GM23248 (cell line): ENCODE measurements at regions not wholly inside any gene's neighbourhood (a gene's known extent, or its start where the extent isn't known, plus 50 kb on each side); places are given as distances from the start of the nearest gene placed in this dataset.

Experiments
- DNase-seq: peaks from one replicate; pipeline ENCODE4 v3.0.0-alpha.2; 2015
- H2AFZ ChIP-seq: fragments of 200-600 bp; sonication (generic); 2 replicates; pipeline ENCODE4 v1.6.1; 2016; ENCODE audit warnings: antibody characterized with exemption
- H3F3A ChIP-seq: fragments of 200-600 bp; sonication (generic); 2 replicates; pipeline ENCODE4 v1.6.1; 2016; ENCODE audit warnings: mild to moderate bottlenecking, antibody characterized with exemption, mixed run types; ENCODE audit not compliant: insufficient read depth
- H3K27ac ChIP-seq: fragments of 200-600 bp; sonication (generic); 2 replicates; pipeline ENCODE4 v1.5.1; 2016; ENCODE audit warnings: mild to moderate bottlenecking
- H3K27me3 ChIP-seq: fragments of 200-600 bp; sonication (generic); replicated peaks from 2 replicates; pipeline ENCODE4 v1.6.1; 2016; ENCODE audit warnings: mild to moderate bottlenecking; ENCODE audit not compliant: insufficient read depth
- H3K36me3 ChIP-seq: fragments of 200-600 bp; sonication (generic); 2 replicates; pipeline ENCODE4 v1.6.1; 2016; ENCODE audit warnings: low read depth, mild to moderate bottlenecking
- H3K4me1 ChIP-seq: fragments of 200-600 bp; sonication (generic); 2 replicates; pipeline ENCODE4 v1.6.1; 2016; ENCODE audit warnings: mild to moderate bottlenecking; ENCODE audit not compliant: insufficient read depth
- H3K4me2 ChIP-seq: fragments of 200-600 bp; sonication (generic); one replicate; pipeline ENCODE4 v1.6.1; 2016; ENCODE audit warnings: mild to moderate bottlenecking; ENCODE audit not compliant: unreplicated experiment
- H3K4me3 ChIP-seq: fragments of 200-600 bp; sonication (generic); 2 replicates; pipeline ENCODE4 v1.5.1; 2016; ENCODE audit warnings: mild to moderate bottlenecking
- H3K79me2 ChIP-seq: fragments of 200-600 bp; sonication (generic); 2 replicates; pipeline ENCODE4 v1.6.1; 2016; ENCODE audit warnings: mild to moderate bottlenecking; ENCODE audit not compliant: insufficient read depth
- H3K9ac ChIP-seq: fragments of 200-600 bp; sonication (generic); 2 replicates; pipeline ENCODE4 v1.6.1; 2016; ENCODE audit warnings: mild to moderate bottlenecking
- H3K9me2 ChIP-seq: fragments of 200-600 bp; sonication (generic); 2 replicates; pipeline ENCODE4 v1.6.1; 2016; ENCODE audit warnings: mixed run types, mild to moderate bottlenecking, moderate library complexity; ENCODE audit not compliant: insufficient read depth
- H3K9me3 ChIP-seq: fragments of 200-600 bp; sonication (generic); one replicate; pipeline ENCODE4 v1.6.1; 2017; ENCODE audit warnings: low read depth
- H4K20me1 ChIP-seq: fragments of 200-600 bp; sonication (generic); 2 replicates; pipeline ENCODE4 v1.6.0; 2016; ENCODE audit not compliant: insufficient read depth
- EZH2 ChIP-seq: fragments of 200-600 bp; sonication (generic); IDR thresholded peaks from 2 replicates; pipeline ENCODE4 v1.6.1; 2018; ENCODE audit warnings: antibody characterized with exemption, mild to moderate bottlenecking; ENCODE audit not compliant: insufficient read depth, poor library complexity, severe bottlenecking
- EZH2phosphoT487 ChIP-seq: fragments of 200-600 bp; sonication (generic); IDR thresholded peaks from 2 replicates; pipeline ENCODE4 v1.6.1; 2018; ENCODE audit warnings: antibody characterized with exemption, moderate library complexity, mild to moderate bottlenecking, low read depth; ENCODE audit not compliant: insufficient read depth
- WGBS, 2 experiments: methylation state at CpG; one replicate each; pipeline ENCODE4 v1.1.6; 2015 to 2017; ENCODE audit warnings: low lambda C conversion rate in 2 of 2, low coverage in 1 of 2; ENCODE audit errors: missing lambda C conversion rate in 2 of 2; 5-methylcytosine and 5-hydroxymethylcytosine counted together
- in situ Hi-C: fragments of 300-500 bp; cut with MboI; formaldehyde crosslinking; loops from 2 replicates; pipeline ENCODE4 v1.15.0; 2020

DNA sequence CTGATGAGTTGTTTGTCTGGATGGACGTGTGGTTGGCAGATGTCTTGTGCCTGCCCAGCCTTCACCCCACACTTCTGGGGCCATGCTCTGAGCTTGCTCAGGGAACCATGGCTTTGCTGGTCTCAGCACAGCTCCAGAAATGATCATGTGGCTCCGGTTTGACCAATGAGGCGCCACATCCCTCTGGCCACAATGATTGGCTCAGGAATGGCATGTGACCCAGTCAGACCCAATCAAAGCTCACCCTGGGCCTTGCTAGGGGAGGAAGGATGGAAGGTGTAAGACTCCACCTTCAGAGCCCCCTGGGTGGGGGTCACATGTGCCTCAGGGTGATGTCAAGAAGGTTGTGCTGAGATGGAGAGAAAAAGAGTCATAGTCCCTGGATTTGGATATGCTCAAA is 281.6 kb upstream of the SULF2 start:
- no peaks in the 10 kb centered on the region for H3K9me3 ChIP-seq
- H3K4me2 ChIP-seq, result no peak overlapping the region
- H3K79me2 ChIP-seq, result no peaks in the 10 kb centered on the region
- 82% methylated on average over 3 of the region's 3 CpGs for WGBS, 2 experiments
- no peak overlapping the region for H3K4me3 ChIP-seq
- no peak overlapping the region for H3K27ac ChIP-seq
- H4K20me1 ChIP-seq, result no peaks in the 10 kb centered on the region
- H3F3A ChIP-seq, result no peaks in the 10 kb centered on the region
- no peak for DNase-seq
- H3K4me1 ChIP-seq, result no peaks in the 10 kb centered on the region
- no peak for TF ChIP-seq EZH2
- no peak for TF ChIP-seq EZH2phosphoT487
- peaks cover 6% of the 10 kb centered on the region for H3K27me3 ChIP-seq
- in situ Hi-C loops, result no loop called here
- no peaks in the 10 kb centered on the region for H3K9me2 ChIP-seq
- no peak overlapping the region for H2AFZ ChIP-seq
- no peak overlapping the region for H3K9ac ChIP-seq
- no peaks in the 10 kb centered on the region for H3K36me3 ChIP-seq

DNA sequence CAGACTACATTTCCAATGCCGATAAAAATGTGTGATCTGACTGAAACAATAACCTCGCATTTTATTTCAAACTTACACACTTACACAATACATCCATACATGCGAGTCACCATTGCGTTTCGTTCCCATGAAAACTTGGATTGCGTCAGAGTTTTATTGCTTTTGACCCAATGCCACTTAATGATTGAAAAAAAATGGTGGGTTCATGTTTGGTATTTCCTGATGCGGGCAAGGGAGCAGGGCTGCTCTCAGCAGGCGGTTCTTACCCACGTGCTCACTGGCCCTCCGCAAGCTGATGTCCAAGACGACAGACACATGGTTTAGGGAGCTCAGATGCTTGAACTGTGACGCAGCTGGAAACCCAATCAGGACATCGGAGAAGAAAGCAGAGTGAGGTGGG is 281.0 kb upstream of the SULF2 start:
- Histone ChIP-seq H3K9me3 (no peaks in the 10 kb centered on the region), H3K9me2 (no peaks in the 10 kb centered on the region), H3F3A (no peaks in the 10 kb centered on the region), H3K4me1 (no peaks in the 10 kb centered on the region), H4K20me1 (no peaks in the 10 kb centered on the region), H3K9ac (no peak overlapping the region), H2AFZ (no peak overlapping the region), H3K27ac (no peak overlapping the region), H3K4me3 (no peak overlapping the region), H3K36me3 (no peaks in the 10 kb centered on the region), H3K79me2 (no peaks in the 10 kb centered on the region), H3K4me2 (no peak overlapping the region), H3K27me3 (peaks cover 4% of the 10 kb centered on the region; the same call in 1 of the 2 replicates)
- peak; percentile 26 for DNase-seq
- in situ Hi-C loops, result no loop called here
- 40% methylated on average over 13 of the region's 13 CpGs for WGBS, 2 experiments
- no peak for TF ChIP-seq EZH2
- TF ChIP-seq EZH2phosphoT487, result no peak

DNA sequence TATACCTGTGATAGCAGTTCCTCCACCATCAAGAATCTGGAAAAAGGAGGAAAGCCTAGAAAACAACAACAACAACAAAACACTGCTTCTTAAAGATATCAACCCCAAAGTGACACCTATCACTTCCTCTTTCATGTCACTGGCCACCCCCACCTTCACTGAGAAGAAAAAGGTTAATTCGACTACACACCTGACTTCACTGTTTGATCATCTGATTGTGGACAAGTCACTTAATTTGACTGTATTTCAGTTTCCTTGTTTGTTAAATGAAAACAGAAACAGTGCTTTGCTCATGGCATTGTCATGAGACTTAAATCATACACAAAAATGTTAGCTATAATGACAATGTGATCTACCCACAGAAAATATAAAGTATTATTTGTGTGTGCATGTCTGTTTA is 280.6 kb upstream of the SULF2 start:
- no peak for TF ChIP-seq EZH2
- Histone ChIP-seq H3K9ac (no peak overlapping the region), H4K20me1 (no peaks in the 10 kb centered on the region), H3K4me2 (no peak overlapping the region), H3K9me3 (no peaks in the 10 kb centered on the region), H3F3A (no peaks in the 10 kb centered on the region), H3K27me3 (0 out of 2 replicates have a peak, but pooled peaks cover under 1% of the 10 kb centered on the region), H3K36me3 (no peaks in the 10 kb centered on the region), H3K79me2 (no peaks in the 10 kb centered on the region), H3K9me2 (no peaks in the 10 kb centered on the region), H3K4me1 (no peaks in the 10 kb centered on the region), H2AFZ (no peak overlapping the region), H3K4me3 (no peak overlapping the region), H3K27ac (no peak overlapping the region)
- DNase-seq, result no peak
- in situ Hi-C loops, result no loop called here
- WGBS, 2 experiments, result 20 to 25% methylated on average over 1 of the region's 1 CpG

DNA sequence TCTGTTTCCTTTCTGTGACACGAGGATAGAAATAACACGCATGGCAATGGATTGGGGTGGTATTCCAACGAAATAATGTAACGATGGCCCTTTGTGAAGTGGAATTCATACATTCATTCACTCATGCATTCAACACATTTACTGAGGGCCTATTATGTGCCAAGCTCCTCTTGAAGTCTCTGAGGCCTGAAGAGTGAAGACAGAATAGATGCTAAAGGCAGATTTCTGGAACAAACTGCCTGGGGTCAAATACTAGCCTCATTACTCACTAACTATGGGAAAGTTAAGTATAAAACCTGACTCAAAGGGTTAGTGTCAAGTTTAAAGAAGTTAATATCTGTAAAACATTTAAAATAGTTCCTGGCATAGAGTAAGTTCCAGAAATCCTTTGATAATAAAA is 279.6 kb upstream of the SULF2 start:
- Histone ChIP-seq H3K27ac (no peak overlapping the region), H3K4me2 (no peak overlapping the region), H4K20me1 (no peaks in the 10 kb centered on the region), H3K27me3 (no peaks in the 10 kb centered on the region), H3K9me2 (no peaks in the 10 kb centered on the region), H3K4me3 (no peak overlapping the region), H2AFZ (no peak overlapping the region), H3K9me3 (no peaks in the 10 kb centered on the region), H3K36me3 (no peaks in the 10 kb centered on the region), H3K4me1 (no peaks in the 10 kb centered on the region), H3K9ac (no peak overlapping the region), H3F3A (no peaks in the 10 kb centered on the region), H3K79me2 (no peaks in the 10 kb centered on the region)
- 88 to 94% methylated on average over 4 of the region's 4 CpGs for WGBS, 2 experiments
- TF ChIP-seq EZH2phosphoT487 (no peak), EZH2 (no peak)
- peak; percentile 38 for DNase-seq
- in situ Hi-C loops, result no loop called here
